Peyer's patch (tissue), 4 donors: ENCODE measurements at regions not wholly inside any gene's neighbourhood (a gene's known extent, or its start where the extent isn't known, plus 50 kb on each side); places are given as distances from the start of the nearest gene placed in this dataset.

Experiments
- CTCF ChIP-seq, 6 experiments: fragments of 450-650 bp in 4 of 6; fragments of 200-600 bp in 2 of 6; sonication (generic) in 1 of 6; IDR thresholded peaks; one replicate each; pipeline ENCODE4 v1.5.1; 2017 to 2019; ENCODE audit warnings: antibody characterized with exemption in 6 of 6, mild to moderate bottlenecking in 3 of 6, moderate library complexity in 1 of 6
- POLR2A ChIP-seq, 2 donors: fragments of 450-650 bp; IDR thresholded peaks; one replicate each; pipeline ENCODE4 v1.5.1; 2017; ENCODE audit warnings: antibody characterized with exemption in 2 of 2, mild to moderate bottlenecking in 2 of 2, moderate library complexity in 2 of 2

GRCh38 chr6:143579703-143580102 is 68.2 kb upstream of the FUCA2 start:
- TF ChIP-seq CTCF (IDR thresholded peaks at IDR 0.05) (no peak), POLR2A (IDR thresholded peaks at IDR 0.05) (no peak)
